Upper lobe of left lung (tissue), 6 donors: ENCODE measurements at regions not wholly inside any gene's neighbourhood (a gene's known extent, or its start where the extent isn't known, plus 50 kb on each side); places are given as distances from the start of the nearest gene placed in this dataset.
A peak's percentile ranks its signal among the peaks of the same experiment; 100 is the strongest.

Source experiments
- ATAC-seq, 2 donors: fragments of 200-7000 bp; cut with Tn5 transposase; one replicate each; pipeline ENCODE4 v1.9.1; 2022; ENCODE audit warnings: mild to moderate bottlenecking in 2 of 2, moderate library complexity in 2 of 2; ENCODE audit not compliant: low FRiP score in 2 of 2
- DNase-seq, 2 donors: peaks; one replicate each; pipeline ENCODE4 v3.0.0-alpha.2; 2019 to 2020
- H3K27ac ChIP-seq, 4 donors: fragments of 200-600 bp; sonication (generic); one replicate each; pipeline ENCODE4 v1.5.1; 2016 to 2019
- H3K27me3 ChIP-seq, 4 donors: fragments of 200-600 bp; sonication (generic); one replicate each; pipeline ENCODE4 v1.5.1; 2017 to 2019
- H3K36me3 ChIP-seq, 4 donors: fragments of 200-600 bp; sonication (generic); one replicate each; pipeline ENCODE4 v1.5.1; 2016 to 2019
- H3K4me1 ChIP-seq, 4 donors: fragments of 200-600 bp; sonication (generic); one replicate each; pipeline ENCODE4 v1.5.1; 2018 to 2019
- H3K4me3 ChIP-seq, 4 donors: fragments of 200-600 bp; sonication (generic); one replicate each; pipeline ENCODE4 v1.5.1; 2017 to 2019; ENCODE audit warnings: mild to moderate bottlenecking in 2 of 4, moderate library complexity in 1 of 4
- H3K9me3 ChIP-seq, 4 donors: fragments of 200-600 bp; sonication (generic); one replicate each; pipeline ENCODE4 v1.5.1; 2018 to 2019
- EP300 ChIP-seq, 4 donors: sonication (generic); formaldehyde crosslinking; IDR thresholded peaks; one replicate each; pipeline ENCODE4 v1.5.1; 2017; ENCODE audit warnings: antibody characterized with exemption in 4 of 4, control low read depth in 2 of 4
- POLR2A ChIP-seq, 4 donors: fragments of 450-650 bp; IDR thresholded peaks; one replicate each; pipeline ENCODE4 v1.5.1; 2016 to 2017; ENCODE audit warnings: antibody characterized with exemption in 4 of 4, mild to moderate bottlenecking in 2 of 4
- POLR2AphosphoS5 ChIP-seq, 2 donors: sonication (generic); formaldehyde crosslinking; IDR thresholded peaks; one replicate each; pipeline ENCODE4 v1.5.1; 2017; ENCODE audit warnings: antibody characterized with exemption in 2 of 2
- whole genome bisulfite sequencing, 2 donors: methylation state at CpG; one replicate each; pipeline ENCODE4 v1.1.5; 2017 to 2018; 5-methylcytosine and 5-hydroxymethylcytosine counted together
- TF ChIP-seq, protein P1 (sequence below), 6 experiments: fragments of 450-650 bp in 4 of 6; fragments of 200-600 bp in 2 of 6; sonication (generic) in 2 of 6; IDR thresholded peaks; one replicate each; pipeline ENCODE4 v1.5.1; 2016 to 2019; ENCODE audit warnings: antibody characterized with exemption in 6 of 6
- donor health status: DM: no; HTN: no; CAD: no; lungs with moderate emphysema.
- donor health status: DM: no; HTN: yes; CAD: no; lungs with severe emphysema.

DNA sequence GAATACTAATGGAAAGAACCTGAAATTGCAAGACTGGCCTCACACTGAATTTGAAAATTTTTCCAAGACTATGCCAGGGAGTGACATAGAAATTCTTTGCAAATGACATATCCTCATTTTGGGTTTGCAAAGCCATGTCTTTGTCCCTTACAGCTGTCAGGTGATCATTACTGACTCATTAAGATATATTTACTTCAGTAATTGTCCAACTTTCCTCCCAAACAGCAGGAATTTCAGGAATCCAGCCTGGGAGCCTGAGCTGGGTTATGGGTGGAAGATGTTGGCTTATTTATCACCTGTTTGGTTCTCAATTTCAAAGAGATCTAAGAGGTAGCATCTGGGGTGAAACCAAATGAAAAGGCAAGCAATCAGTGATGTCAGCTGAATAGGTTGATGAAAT lies 111.6 kb upstream of the ACP3 start:
- Histone ChIP-seq H3K36me3 (no peaks in the 10 kb centered on the region), H3K9me3 (no peaks in the 10 kb centered on the region), H3K4me3 (no peak overlapping the region), H3K27me3 (no peaks in the 10 kb centered on the region), H3K4me1 (no peaks in the 10 kb centered on the region), H3K27ac (no peak overlapping the region)
- TF ChIP-seq, protein P1, sequence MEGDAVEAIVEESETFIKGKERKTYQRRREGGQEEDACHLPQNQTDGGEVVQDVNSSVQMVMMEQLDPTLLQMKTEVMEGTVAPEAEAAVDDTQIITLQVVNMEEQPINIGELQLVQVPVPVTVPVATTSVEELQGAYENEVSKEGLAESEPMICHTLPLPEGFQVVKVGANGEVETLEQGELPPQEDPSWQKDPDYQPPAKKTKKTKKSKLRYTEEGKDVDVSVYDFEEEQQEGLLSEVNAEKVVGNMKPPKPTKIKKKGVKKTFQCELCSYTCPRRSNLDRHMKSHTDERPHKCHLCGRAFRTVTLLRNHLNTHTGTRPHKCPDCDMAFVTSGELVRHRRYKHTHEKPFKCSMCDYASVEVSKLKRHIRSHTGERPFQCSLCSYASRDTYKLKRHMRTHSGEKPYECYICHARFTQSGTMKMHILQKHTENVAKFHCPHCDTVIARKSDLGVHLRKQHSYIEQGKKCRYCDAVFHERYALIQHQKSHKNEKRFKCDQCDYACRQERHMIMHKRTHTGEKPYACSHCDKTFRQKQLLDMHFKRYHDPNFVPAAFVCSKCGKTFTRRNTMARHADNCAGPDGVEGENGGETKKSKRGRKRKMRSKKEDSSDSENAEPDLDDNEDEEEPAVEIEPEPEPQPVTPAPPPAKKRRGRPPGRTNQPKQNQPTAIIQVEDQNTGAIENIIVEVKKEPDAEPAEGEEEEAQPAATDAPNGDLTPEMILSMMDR (IDR thresholded peaks at IDR 0.05): no peak
- TF ChIP-seq POLR2AphosphoS5 (IDR thresholded peaks at IDR 0.05): no peak
- no peak for TF ChIP-seq POLR2A (IDR thresholded peaks at IDR 0.05)
- TF ChIP-seq EP300 (IDR thresholded peaks at IDR 0.05): no peak
- DNase-seq: no peak
- ATAC-seq: no peak

DNA sequence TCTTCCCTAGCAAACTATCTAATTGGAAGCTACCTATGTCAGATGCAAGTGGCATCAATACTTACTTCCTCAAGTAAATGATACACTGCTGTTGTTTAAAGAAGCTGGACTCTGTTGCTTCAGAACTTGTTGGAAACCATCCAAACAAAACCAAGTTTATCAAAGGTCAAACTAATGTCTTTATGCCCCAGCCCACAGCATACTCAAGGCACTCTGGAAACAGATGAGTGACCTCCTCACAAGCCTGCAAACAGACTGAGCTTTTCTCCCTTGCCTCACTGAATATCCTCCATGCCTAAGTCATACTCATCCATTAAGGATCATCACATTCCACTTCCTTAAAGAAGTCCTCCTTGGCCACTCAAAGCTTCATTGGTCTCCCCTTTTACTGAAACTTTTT lies 107.4 kb upstream of the ACP3 start:
- H3K27ac ChIP-seq: no peak overlapping the region
- DNase-seq: no peak
- no peaks in the 10 kb centered on the region for H3K27me3 ChIP-seq
- no peaks in the 10 kb centered on the region for H3K36me3 ChIP-seq
- H3K4me1 ChIP-seq: no peaks in the 10 kb centered on the region
- no peak for ATAC-seq
- no peak overlapping the region for H3K4me3 ChIP-seq
- TF ChIP-seq, protein P1 (IDR thresholded peaks at IDR 0.05): no peak
- TF ChIP-seq POLR2A (IDR thresholded peaks at IDR 0.05) (no peak), POLR2AphosphoS5 (IDR thresholded peaks at IDR 0.05) (no peak), EP300 (IDR thresholded peaks at IDR 0.05) (no peak)
- H3K9me3 ChIP-seq: no peaks in the 10 kb centered on the region

GRCh38 chr3:132210476-132211346 lies 106.5 kb upstream of the ACP3 start:
- Histone ChIP-seq H3K4me1 (no peaks in the 10 kb centered on the region), H3K27ac (no peak overlapping the region), H3K27me3 (no peaks in the 10 kb centered on the region), H3K4me3 (no peak overlapping the region), H3K36me3 (no peaks in the 10 kb centered on the region), H3K9me3 (no peaks in the 10 kb centered on the region)
- DNase-seq (peak in 1 of 2 donors; percentile 48), ATAC-seq (no peak)
- TF ChIP-seq, protein P1 (IDR thresholded peaks at IDR 0.05): peak in 4 of 6 experiments; percentile 12 to 54 (median 40)
- no peak for TF ChIP-seq POLR2A (IDR thresholded peaks at IDR 0.05)
- 42 to 44% methylated on average over 9 of the region's 9 CpGs for whole genome bisulfite sequencing, 2 donors

DNA sequence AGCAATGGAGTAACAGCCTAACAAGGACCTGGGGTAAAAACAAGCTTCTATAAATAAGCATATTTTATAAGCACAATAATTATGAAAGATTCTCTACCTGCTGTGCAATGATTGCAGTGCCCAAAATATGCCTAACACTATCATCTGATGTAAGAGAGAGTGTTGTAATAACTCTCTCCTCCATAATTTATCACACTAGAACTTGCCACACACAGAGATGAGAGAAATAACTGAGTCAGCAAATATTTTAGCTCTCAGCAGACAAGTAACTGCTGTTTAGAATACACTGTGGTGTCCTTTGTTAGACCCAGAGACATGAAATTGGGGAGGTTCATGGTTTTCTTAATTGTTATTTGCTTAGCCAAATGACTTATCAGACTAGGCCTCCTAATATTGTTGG lies 105.3 kb upstream of the ACP3 start:
- DNase-seq (no peak), ATAC-seq (no peak)
- Histone ChIP-seq H3K4me3 (no peak overlapping the region), H3K27me3 (no peaks in the 10 kb centered on the region), H3K27ac (no peak overlapping the region), H3K36me3 (no peaks in the 10 kb centered on the region), H3K9me3 (no peaks in the 10 kb centered on the region), H3K4me1 (no peaks in the 10 kb centered on the region)
- TF ChIP-seq, protein P1 (IDR thresholded peaks at IDR 0.05): no peak
- TF ChIP-seq POLR2AphosphoS5 (IDR thresholded peaks at IDR 0.05) (no peak), EP300 (IDR thresholded peaks at IDR 0.05) (no peak), POLR2A (IDR thresholded peaks at IDR 0.05) (no peak)
